Suprapubic skin (tissue), 4 donors: ENCODE measurements at regions not wholly inside any gene's neighbourhood (a gene's known extent, or its start where the extent isn't known, plus 50 kb on each side); places are given as distances from the start of the nearest gene placed in this dataset.

Experiments
- DNase-seq, 2 donors: peaks; one replicate each; pipeline ENCODE4 v3.0.0-alpha.2; 2019; ENCODE audit warnings: low spot score in 2 of 2
- H3K27ac ChIP-seq: fragments of 200-600 bp; sonication (generic); one replicate; pipeline ENCODE4 v1.5.1; 2019
- H3K27me3 ChIP-seq: fragments of 200-600 bp; sonication (generic); one replicate; pipeline ENCODE4 v1.5.1; 2019
- H3K36me3 ChIP-seq: fragments of 200-600 bp; sonication (generic); one replicate; pipeline ENCODE4 v1.5.1; 2019
- H3K4me1 ChIP-seq: fragments of 200-600 bp; sonication (generic); one replicate; pipeline ENCODE4 v1.5.1; 2019
- H3K4me3 ChIP-seq: fragments of 200-600 bp; sonication (generic); one replicate; pipeline ENCODE4 v1.5.1; 2019; ENCODE audit warnings: mild to moderate bottlenecking
- H3K9me3 ChIP-seq: fragments of 200-600 bp; sonication (generic); one replicate; pipeline ENCODE4 v1.5.1; 2019
- EP300 ChIP-seq: sonication (generic); formaldehyde crosslinking; IDR thresholded peaks from one replicate; pipeline ENCODE4 v1.6.1; 2017; ENCODE audit warnings: antibody characterized with exemption
- POLR2A ChIP-seq, 2 donors: fragments of 450-650 bp; IDR thresholded peaks; one replicate each; pipeline ENCODE4 v1.6.1; 2017; ENCODE audit warnings: antibody characterized with exemption in 2 of 2, mild to moderate bottlenecking in 2 of 2, moderate library complexity in 2 of 2
- POLR2AphosphoS5 ChIP-seq, 3 donors: sonication (generic); formaldehyde crosslinking; IDR thresholded peaks; one replicate each; pipeline ENCODE4 v1.6.1; 2017; ENCODE audit warnings: antibody characterized with exemption in 3 of 3
- WGBS: methylation state at CpG from one replicate; pipeline ENCODE4 v1.1.5; 2018; 5-methylcytosine and 5-hydroxymethylcytosine counted together
- TF ChIP-seq, protein P1 (sequence below), 2 donors: fragments of 200-600 bp in 1 of 2; fragments of 450-650 bp in 1 of 2; sonication (generic) in 1 of 2; IDR thresholded peaks; one replicate each; pipeline ENCODE4 v1.5.1; 2016 to 2019; ENCODE audit warnings: antibody characterized with exemption in 2 of 2, mild to moderate bottlenecking in 1 of 2, moderate library complexity in 1 of 2

DNA sequence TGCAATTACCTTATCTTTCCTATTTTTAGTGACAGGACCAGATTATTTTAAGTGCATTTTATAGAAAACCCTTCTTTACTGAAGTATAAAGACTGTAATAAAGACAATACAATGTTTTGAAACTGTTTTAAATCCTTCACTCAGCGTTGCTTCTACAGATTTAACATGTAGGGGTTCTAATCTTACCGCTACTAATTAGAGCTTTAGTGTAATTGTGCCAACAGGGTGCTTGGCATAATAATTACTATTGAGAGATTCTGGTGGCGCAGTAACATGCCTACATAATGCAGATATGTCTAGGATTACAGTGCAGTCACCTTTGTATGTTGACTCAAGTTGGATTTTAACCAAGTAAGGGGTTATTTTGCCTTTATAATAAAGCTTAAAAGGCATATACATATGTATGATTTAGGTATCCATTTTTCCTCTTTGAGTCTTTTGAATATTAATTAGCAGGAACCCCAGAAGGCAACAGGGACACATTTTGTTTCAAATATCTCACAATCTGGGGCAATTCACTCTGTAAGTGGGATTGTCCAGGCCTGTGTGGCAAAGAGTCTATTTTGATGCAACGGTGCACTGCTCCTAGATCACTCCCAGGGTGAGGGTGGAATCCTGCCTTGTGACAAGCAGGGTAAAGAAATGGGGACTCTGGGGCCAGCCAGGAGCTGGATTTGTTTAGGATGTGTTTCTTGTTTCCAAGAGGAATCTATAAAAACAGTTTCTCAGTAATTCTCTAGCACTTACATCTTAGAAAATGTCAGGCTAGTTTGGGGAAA lies 604.7 kb upstream of the SALL1 start:
- Histone ChIP-seq H3K36me3 (no peaks in the 10 kb centered on the region), H3K9me3 (no peaks in the 10 kb centered on the region), H3K27ac (no peak overlapping the region), H3K4me3 (no peak overlapping the region), H3K27me3 (peaks cover 16% of the 10 kb centered on the region), H3K4me1 (no peaks in the 10 kb centered on the region)
- no peak for TF ChIP-seq EP300
- TF ChIP-seq, protein P1, sequence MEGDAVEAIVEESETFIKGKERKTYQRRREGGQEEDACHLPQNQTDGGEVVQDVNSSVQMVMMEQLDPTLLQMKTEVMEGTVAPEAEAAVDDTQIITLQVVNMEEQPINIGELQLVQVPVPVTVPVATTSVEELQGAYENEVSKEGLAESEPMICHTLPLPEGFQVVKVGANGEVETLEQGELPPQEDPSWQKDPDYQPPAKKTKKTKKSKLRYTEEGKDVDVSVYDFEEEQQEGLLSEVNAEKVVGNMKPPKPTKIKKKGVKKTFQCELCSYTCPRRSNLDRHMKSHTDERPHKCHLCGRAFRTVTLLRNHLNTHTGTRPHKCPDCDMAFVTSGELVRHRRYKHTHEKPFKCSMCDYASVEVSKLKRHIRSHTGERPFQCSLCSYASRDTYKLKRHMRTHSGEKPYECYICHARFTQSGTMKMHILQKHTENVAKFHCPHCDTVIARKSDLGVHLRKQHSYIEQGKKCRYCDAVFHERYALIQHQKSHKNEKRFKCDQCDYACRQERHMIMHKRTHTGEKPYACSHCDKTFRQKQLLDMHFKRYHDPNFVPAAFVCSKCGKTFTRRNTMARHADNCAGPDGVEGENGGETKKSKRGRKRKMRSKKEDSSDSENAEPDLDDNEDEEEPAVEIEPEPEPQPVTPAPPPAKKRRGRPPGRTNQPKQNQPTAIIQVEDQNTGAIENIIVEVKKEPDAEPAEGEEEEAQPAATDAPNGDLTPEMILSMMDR (IDR thresholded peaks at IDR 0.05), result no peak
- no peak for TF ChIP-seq POLR2AphosphoS5 (IDR thresholded peaks at IDR 0.05)
- TF ChIP-seq POLR2A (IDR thresholded peaks at IDR 0.05), result no peak
- WGBS, result 55% methylated on average over 4 of the region's 4 CpGs
- DNase-seq, result no peak

DNA sequence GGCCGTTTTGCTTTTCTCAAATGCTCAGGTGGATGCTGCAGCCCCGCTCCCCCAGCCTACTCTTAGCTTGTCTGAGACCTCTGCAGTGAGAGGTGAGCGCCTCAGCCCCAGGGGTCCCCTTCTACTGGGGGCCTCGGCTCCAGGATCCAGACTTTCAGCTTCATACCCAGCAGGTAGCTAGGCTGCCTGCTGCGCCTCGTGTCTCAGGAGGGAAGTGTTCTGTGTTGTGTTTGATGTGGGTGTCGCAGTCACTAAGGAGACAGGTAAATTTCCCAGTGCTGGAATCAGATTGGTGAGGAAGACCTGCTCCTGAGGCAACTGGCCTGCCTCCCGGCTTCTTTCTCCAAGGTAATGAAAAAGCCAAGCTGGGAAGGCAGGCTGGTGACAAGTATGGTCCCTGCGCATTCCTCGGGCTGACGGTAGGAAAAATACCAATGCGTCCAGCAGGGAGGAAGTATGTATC lies 604.0 kb upstream of the SALL1 start:
- H3K36me3 ChIP-seq, result no peaks in the 10 kb centered on the region
- TF ChIP-seq, protein P1 (IDR thresholded peaks at IDR 0.05), result no peak
- TF ChIP-seq POLR2AphosphoS5 (IDR thresholded peaks at IDR 0.05), result no peak
- no peak for TF ChIP-seq EP300
- no peak for TF ChIP-seq POLR2A (IDR thresholded peaks at IDR 0.05)
- no peaks in the 10 kb centered on the region for H3K9me3 ChIP-seq
- 21% methylated on average over 12 of the region's 12 CpGs for WGBS
- DNase-seq, result no peak
- no peak overlapping the region for H3K4me3 ChIP-seq
- H3K27ac ChIP-seq, result no peak overlapping the region
- H3K4me1 ChIP-seq, result no peaks in the 10 kb centered on the region
- peaks cover 12% of the 10 kb centered on the region for H3K27me3 ChIP-seq

DNA sequence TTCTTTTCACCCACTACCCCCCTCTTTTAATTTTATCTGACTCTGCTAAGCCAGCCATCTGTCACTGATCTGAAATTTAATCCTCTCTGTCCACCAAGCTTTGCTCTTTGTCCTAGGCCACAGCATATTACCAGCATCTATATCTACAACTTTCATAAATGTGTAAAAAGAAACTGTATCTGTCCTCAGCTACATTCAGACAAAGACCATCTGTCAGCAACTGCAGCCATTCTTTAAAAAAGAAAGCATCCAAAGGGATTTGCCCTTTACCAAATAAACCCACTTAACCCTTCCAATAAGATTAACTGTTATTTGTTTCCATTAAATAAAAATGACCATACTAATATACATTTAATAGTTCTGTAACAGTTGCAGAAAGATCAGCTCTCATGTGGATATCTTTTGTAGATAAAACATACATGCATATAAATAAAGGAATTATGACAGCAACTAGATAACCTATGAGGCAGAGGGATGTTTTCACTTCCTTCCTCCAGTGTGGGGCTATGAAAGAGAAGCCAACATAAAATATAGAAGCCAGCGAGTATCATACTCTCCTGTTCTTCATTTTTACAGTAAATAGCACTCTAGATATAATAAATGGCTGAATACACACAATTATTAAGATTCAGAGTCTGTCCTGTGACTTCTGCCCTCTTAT lies 602.5 kb upstream of the SALL1 start:
- Histone ChIP-seq H3K27ac (no peak overlapping the region), H3K27me3 (peaks cover 5% of the 10 kb centered on the region), H3K4me3 (no peak overlapping the region), H3K9me3 (no peaks in the 10 kb centered on the region), H3K4me1 (no peaks in the 10 kb centered on the region), H3K36me3 (no peaks in the 10 kb centered on the region)
- TF ChIP-seq POLR2AphosphoS5 (IDR thresholded peaks at IDR 0.05), result no peak
- TF ChIP-seq, protein P1 (IDR thresholded peaks at IDR 0.05), result no peak
- no peak for DNase-seq
- 50% methylated on average over 1 of the region's 1 CpG for WGBS

DNA sequence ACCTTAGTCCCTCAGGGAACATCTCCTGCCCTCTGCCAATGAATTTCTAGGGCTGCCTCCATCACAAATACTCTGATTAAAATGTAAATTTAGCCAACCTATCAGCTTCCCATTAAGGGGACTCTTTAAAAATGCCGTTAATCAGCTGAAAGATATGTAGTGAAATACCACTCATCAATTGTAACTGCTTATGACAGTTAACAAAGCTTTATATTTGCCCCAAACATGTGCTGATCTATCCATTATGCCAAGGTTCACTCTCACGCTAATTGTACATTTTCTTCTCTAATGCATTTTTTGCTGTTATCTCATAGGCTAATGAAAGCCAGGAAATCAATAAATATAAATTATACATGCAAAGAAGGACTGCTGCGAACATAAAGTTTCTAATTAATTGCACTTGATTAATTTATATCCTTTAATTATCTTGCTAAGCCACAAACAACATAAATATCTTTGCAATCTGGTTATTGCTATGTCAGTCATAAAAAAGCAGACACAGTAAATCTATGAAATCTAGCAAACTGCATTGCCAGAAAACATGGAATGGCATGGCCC lies 601.4 kb upstream of the SALL1 start:
- no peaks in the 10 kb centered on the region for H3K4me1 ChIP-seq
- no peak for DNase-seq
- no peak overlapping the region for H3K27ac ChIP-seq
- H3K36me3 ChIP-seq, result no peaks in the 10 kb centered on the region
- H3K4me3 ChIP-seq, result no peak overlapping the region
- TF ChIP-seq POLR2AphosphoS5 (IDR thresholded peaks at IDR 0.05) (no peak), POLR2A (IDR thresholded peaks at IDR 0.05) (no peak), EP300 (no peak)
- TF ChIP-seq, protein P1 (IDR thresholded peaks at IDR 0.05), result no peak
- H3K27me3 ChIP-seq, result peaks cover 5% of the 10 kb centered on the region
- no peaks in the 10 kb centered on the region for H3K9me3 ChIP-seq
- WGBS, result 77% methylated on average over 3 of the region's 3 CpGs

DNA sequence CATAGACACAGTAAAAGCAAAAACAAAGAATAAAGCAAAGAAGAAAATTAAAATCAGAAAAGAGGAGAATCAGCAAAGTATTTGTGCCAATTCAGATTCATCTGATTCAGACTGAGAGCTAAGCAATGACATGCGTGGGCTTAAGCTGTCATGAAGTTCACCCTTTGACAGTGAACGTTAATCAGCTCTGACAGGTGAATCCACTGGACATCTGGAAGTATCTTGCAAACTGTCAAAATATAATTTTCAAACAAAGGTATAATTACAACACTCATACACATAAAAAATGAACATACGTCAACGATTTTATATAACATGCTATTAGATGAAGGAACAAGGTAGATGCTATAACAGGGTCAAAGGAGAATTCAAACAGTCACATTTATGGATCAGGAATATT lies 596.3 kb upstream of the SALL1 start:
- H3K27me3 ChIP-seq, result no peaks in the 10 kb centered on the region
- no peaks in the 10 kb centered on the region for H3K36me3 ChIP-seq
- DNase-seq, result no peak
- no peak overlapping the region for H3K4me3 ChIP-seq
- H3K27ac ChIP-seq, result no peak overlapping the region
- TF ChIP-seq EP300 (no peak), POLR2AphosphoS5 (IDR thresholded peaks at IDR 0.05) (no peak), POLR2A (IDR thresholded peaks at IDR 0.05) (no peak)
- TF ChIP-seq, protein P1 (IDR thresholded peaks at IDR 0.05), result no peak
- H3K4me1 ChIP-seq, result no peaks in the 10 kb centered on the region
- H3K9me3 ChIP-seq, result no peaks in the 10 kb centered on the region
- WGBS, result 72% methylated on average over 4 of the region's 4 CpGs
